ENCODE measurements at regions not wholly inside any gene's neighbourhood (a gene's known extent, or its start where the extent isn't known, plus 50 kb on each side); places are given as distances from the start of the nearest gene placed in this dataset.

- Histone ChIP-seq H3K4me1 (no peaks in the 10 kb centered on the region), H3K9me3 (no peaks in the 10 kb centered on the region), H3K36me3 (no peaks in the 10 kb centered on the region), H3K27ac (no peak overlapping the region), H3K4me3 (no peak overlapping the region), H3K27me3 (no peaks in the 10 kb centered on the region)
- DNase-seq, result no peak
- TF ChIP-seq POLR2A (IDR thresholded peaks at IDR 0.05) (no peak), CTCF (IDR thresholded peaks at IDR 0.05) (no peak)
These were observed 191.7 kb downstream of the SPTSSA start for GRCh38 chr14:34270361-34270760.

GRCh38 chr14:34266344-34266743 is 195.7 kb downstream of the SPTSSA start:
- no peaks in the 10 kb centered on the region for H3K36me3 ChIP-seq
- no peak for DNase-seq
- H3K27ac ChIP-seq, result no peak overlapping the region
- H3K4me1 ChIP-seq, result no peaks in the 10 kb centered on the region
- TF ChIP-seq POLR2A (IDR thresholded peaks at IDR 0.05) (no peak), CTCF (IDR thresholded peaks at IDR 0.05) (no peak)
- H3K9me3 ChIP-seq, result no peaks in the 10 kb centered on the region
- H3K4me3 ChIP-seq, result no peak overlapping the region
- H3K27me3 ChIP-seq, result no peaks in the 10 kb centered on the region

- H3K27ac ChIP-seq, result no peak overlapping the region
- H3K4me3 ChIP-seq, result no peak overlapping the region
- DNase-seq, result no peak
- H3K9me3 ChIP-seq, result no peaks in the 10 kb centered on the region
- H3K36me3 ChIP-seq, result no peaks in the 10 kb centered on the region
- no peaks in the 10 kb centered on the region for H3K27me3 ChIP-seq
- TF ChIP-seq CTCF (IDR thresholded peaks at IDR 0.05) (no peak), POLR2A (IDR thresholded peaks at IDR 0.05) (no peak)
- H3K4me1 ChIP-seq, result no peaks in the 10 kb centered on the region
These were observed 199.7 kb downstream of the SPTSSA start for GRCh38 chr14:34262127-34262910.

- no peaks in the 10 kb centered on the region for H3K27me3 ChIP-seq
- no peak for TF ChIP-seq POLR2A (IDR thresholded peaks at IDR 0.05)
- TF ChIP-seq CTCF (IDR thresholded peaks at IDR 0.05), result no peak
- no peaks in the 10 kb centered on the region for H3K4me1 ChIP-seq
- no peaks in the 10 kb centered on the region for H3K9me3 ChIP-seq
- DNase-seq, result no peak
- H3K36me3 ChIP-seq, result no peaks in the 10 kb centered on the region
- no peak overlapping the region for H3K4me3 ChIP-seq
- H3K27ac ChIP-seq, result no peak overlapping the region
These were observed 202.0 kb downstream of the SPTSSA start for GRCh38 chr14:34259996-34260395.

- no peak overlapping the region for H3K4me3 ChIP-seq
- DNase-seq, result no peak
These were observed 203.7 kb downstream of the SPTSSA start for GRCh38 chr14:34258318-34258717.

More at GRCh38 chr14:34258318-34258717, 203.7 kb downstream of the SPTSSA start:
- no peak overlapping the region for H3K27ac ChIP-seq
- TF ChIP-seq CTCF (IDR thresholded peaks at IDR 0.05) (no peak), POLR2A (IDR thresholded peaks at IDR 0.05) (no peak)
- no peaks in the 10 kb centered on the region for H3K4me1 ChIP-seq
- H3K36me3 ChIP-seq, result no peaks in the 10 kb centered on the region
- no peaks in the 10 kb centered on the region for H3K9me3 ChIP-seq
- H3K27me3 ChIP-seq, result no peaks in the 10 kb centered on the region

Measured in Peyer's patch (tissue), 4 donors.